H9 (cell line): ENCODE measurements at regions not wholly inside any gene's neighbourhood (a gene's known extent, or its start where the extent isn't known, plus 50 kb on each side); places are given as distances from the start of the nearest gene placed in this dataset.

Experiments used
- DNase-seq: peaks from one replicate; pipeline ENCODE4 v3.0.0-alpha.2; 2017
- H2AFZ ChIP-seq: one replicate; pipeline ENCODE4 v1.6.1; 2013; ENCODE audit warnings: mild to moderate bottlenecking, low read length, control low read depth, moderate library complexity
- H2AK5ac ChIP-seq: 2 replicates; pipeline ENCODE4 v1.6.1; 2013; ENCODE audit warnings: low read length, control low read depth, mixed read lengths; ENCODE audit not compliant: insufficient read length
- H2BK120ac ChIP-seq: one replicate; pipeline ENCODE4 v1.6.1; 2013; ENCODE audit warnings: low read depth, mild to moderate bottlenecking, low read length, control low read depth, inconsistent platforms; ENCODE audit not compliant: poor library complexity, severe bottlenecking
- H2BK12ac ChIP-seq: 2 replicates; pipeline ENCODE4 v1.6.1; 2013; ENCODE audit warnings: low read length, control low read depth, mixed read lengths, low read depth; ENCODE audit not compliant: insufficient read length
- H2BK15ac ChIP-seq: 2 replicates; pipeline ENCODE4 v1.6.1; 2013; ENCODE audit warnings: low read depth, low read length, control low read depth
- H2BK20ac ChIP-seq: one replicate; pipeline ENCODE4 v1.6.1; 2013; ENCODE audit warnings: low read depth, mild to moderate bottlenecking, low read length, control low read depth, inconsistent platforms; ENCODE audit not compliant: poor library complexity, severe bottlenecking
- H2BK5ac ChIP-seq: 2 replicates; pipeline ENCODE4 v1.6.1; 2013; ENCODE audit warnings: low read length, control low read depth, mixed read lengths; ENCODE audit not compliant: insufficient read length
- H3K14ac ChIP-seq: 2 replicates; pipeline ENCODE4 v1.6.1; 2013; ENCODE audit warnings: low read length, control low read depth; ENCODE audit not compliant: insufficient read depth
- H3K18ac ChIP-seq: 2 replicates; pipeline ENCODE4 v1.6.1; 2013; ENCODE audit warnings: low read depth, mild to moderate bottlenecking, mixed read lengths, low read length, control low read depth; ENCODE audit not compliant: insufficient read length
- H3K23ac ChIP-seq: 2 replicates; pipeline ENCODE4 v1.6.1; 2013; ENCODE audit warnings: low read length, control low read depth, mixed read lengths, low read depth; ENCODE audit not compliant: insufficient read length
- H3K23me2 ChIP-seq: 2 replicates; pipeline ENCODE4 v1.6.1; 2013; ENCODE audit warnings: low read depth, mild to moderate bottlenecking, mixed read lengths, low read length, control low read depth; ENCODE audit not compliant: insufficient read length, poor library complexity, severe bottlenecking
- H3K27ac ChIP-seq: 2 replicates; pipeline ENCODE4 v1.5.1; 2013; ENCODE audit warnings: low read length, control low read depth, mixed read lengths, low read depth; ENCODE audit not compliant: insufficient read length
- H3K27me3 ChIP-seq: 2 replicates; pipeline ENCODE4 v1.6.1; 2013; ENCODE audit warnings: low read length, control low read depth, inconsistent platforms; ENCODE audit not compliant: insufficient read depth
- H3K4ac ChIP-seq: 2 replicates; pipeline ENCODE4 v1.6.1; 2013; ENCODE audit warnings: low read depth, mild to moderate bottlenecking, control low read depth, inconsistent platforms, low read length, moderate library complexity
- H3K4me1 ChIP-seq: 2 replicates; pipeline ENCODE4 v1.6.1; 2013; ENCODE audit warnings: low read length, control low read depth, inconsistent platforms; ENCODE audit not compliant: insufficient read depth
- H3K4me2 ChIP-seq: 2 replicates; pipeline ENCODE4 v1.6.1; 2013; ENCODE audit warnings: low read length, control low read depth, mixed read lengths; ENCODE audit not compliant: insufficient read length, insufficient read depth
- H3K56ac ChIP-seq: 2 replicates; pipeline ENCODE4 v1.6.1; 2013; ENCODE audit warnings: low read depth, mild to moderate bottlenecking, mixed read lengths, low read length, control low read depth; ENCODE audit not compliant: insufficient read length
- H3K79me1 ChIP-seq: 2 replicates; pipeline ENCODE4 v1.6.1; 2013; ENCODE audit warnings: low read depth, mild to moderate bottlenecking, moderate library complexity, low read length, control low read depth, inconsistent platforms; ENCODE audit not compliant: insufficient read depth, poor library complexity, severe bottlenecking
- H3K79me2 ChIP-seq: 2 replicates; pipeline ENCODE4 v1.6.1; 2013; ENCODE audit warnings: low read length, control low read depth, inconsistent platforms; ENCODE audit not compliant: insufficient read depth
- H3K9ac ChIP-seq: 2 replicates; pipeline ENCODE4 v1.6.1; 2013; ENCODE audit warnings: low read length, control low read depth, mixed read lengths; ENCODE audit not compliant: insufficient read length; ENCODE audit errors: extremely low read depth
- H3K9me3 ChIP-seq: one replicate; pipeline ENCODE4 v1.6.1; 2013; ENCODE audit warnings: low read depth, low read length, inconsistent platforms; ENCODE audit not compliant: control insufficient read depth
- H3T11ph ChIP-seq: one replicate; pipeline ENCODE4 v1.6.1; 2013; ENCODE audit warnings: mild to moderate bottlenecking, low read length, control low read depth, inconsistent platforms
- H4K20me1 ChIP-seq: one replicate; pipeline ENCODE4 v1.6.1; 2013; ENCODE audit not compliant: control insufficient read depth, insufficient read length, insufficient read depth
- H4K5ac ChIP-seq: 2 replicates; pipeline ENCODE4 v1.6.1; 2013; ENCODE audit warnings: low read depth, mild to moderate bottlenecking, mixed read lengths, low read length, control low read depth; ENCODE audit not compliant: insufficient read length
- H4K8ac ChIP-seq: replicated peaks from 2 replicates; pipeline ENCODE4 v1.6.1; 2013; ENCODE audit warnings: low read length, control low read depth, mixed read lengths, low read depth; ENCODE audit not compliant: insufficient read length
- H4K91ac ChIP-seq: 2 replicates; pipeline ENCODE4 v1.6.1; 2013; ENCODE audit warnings: low read depth, mild to moderate bottlenecking, moderate library complexity, mixed read lengths, low read length, control low read depth; ENCODE audit not compliant: insufficient read length
- H3K27ac Mint-ChIP-seq, 3 experiments: 2 replicates in 2 of 3; 3 replicates in 1 of 3; pipeline ENCODE4 v1.8.0; 2020 to 2021; ENCODE audit warnings: mixed read lengths in 3 of 3, mild to moderate bottlenecking in 1 of 3, moderate library complexity in 1 of 3
- H3K27me3 Mint-ChIP-seq: 2 replicates; pipeline ENCODE4 v1.8.0; 2021; ENCODE audit warnings: low read depth, mild to moderate bottlenecking, moderate library complexity, mixed read lengths
- H3K36me3 Mint-ChIP-seq, 3 experiments: 2 replicates in 2 of 3; 3 replicates in 1 of 3; pipeline ENCODE4 v1.8.0; 2020 to 2021; ENCODE audit warnings: low read depth in 3 of 3, mixed read lengths in 3 of 3; ENCODE audit not compliant: insufficient read depth in 1 of 3
- H3K4me1 Mint-ChIP-seq, 2 experiments: 2 replicates each; pipeline ENCODE4 v1.8.0; 2020; ENCODE audit warnings: mixed read lengths in 2 of 2
- H3K4me3 Mint-ChIP-seq, 2 experiments: 2 replicates in 1 of 2; 3 replicates in 1 of 2; pipeline ENCODE4 v1.8.0; 2020 to 2021; ENCODE audit warnings: mild to moderate bottlenecking in 2 of 2, mixed read lengths in 2 of 2, moderate library complexity in 1 of 2
- H3K9me3 Mint-ChIP-seq, 2 experiments: 2 replicates in 1 of 2; 3 replicates in 1 of 2; pipeline ENCODE4 v1.8.0; 2020; ENCODE audit warnings: mild to moderate bottlenecking in 2 of 2, mixed read lengths in 2 of 2, moderate library complexity in 1 of 2
- CTCF ChIP-seq: fragments of 200-600 bp; sonication (generic); conservative IDR thresholded peaks from 3 replicates; pipeline ENCODE4 v1.8.0; 2021; ENCODE audit warnings: antibody characterized with exemption, mild to moderate bottlenecking
- WGBS: extraction: QIAGEN DNeasy Blood & Tissue Kit; methylation state at CpG from one replicate; pipeline ENCODE4 v1.1.7; 2013; ENCODE audit warnings: missing lambda C conversion rate, low lambda C conversion rate, mixed read lengths; ENCODE audit not compliant: insufficient read length; ENCODE audit errors: extremely low coverage; 5-methylcytosine and 5-hydroxymethylcytosine counted together

- Histone ChIP-seq H3K56ac (no peak overlapping the region), H3T11ph (no peak overlapping the region), H3K79me2 (no peaks in the 10 kb centered on the region), H3K9ac (no peak overlapping the region), H4K5ac (no peak overlapping the region), H4K8ac (no peak overlapping the region), H3K4me2 (no peak overlapping the region), H3K79me1 (no peaks in the 10 kb centered on the region), H2BK120ac (no peak overlapping the region), H3K27ac (no peak overlapping the region), H3K18ac (no peak overlapping the region), H2BK12ac (no peak overlapping the region), H2BK15ac (no peak overlapping the region), H4K91ac (no peak overlapping the region), H3K14ac (no peak overlapping the region), H2AK5ac (no peak overlapping the region), H3K23me2 (no peaks in the 10 kb centered on the region), H2BK20ac (no peak overlapping the region), H3K4ac (no peak overlapping the region), H4K20me1 (no peaks in the 10 kb centered on the region), H3K27me3 (no peaks in the 10 kb centered on the region), H3K4me1 (no peaks in the 10 kb centered on the region), H2AFZ (no peak overlapping the region), H2BK5ac (no peak overlapping the region), H3K23ac (no peak overlapping the region), H3K9me3 (no peaks in the 10 kb centered on the region)
- no peak for DNase-seq
- Mint-ChIP-seq H3K4me1 (peaks cover 8 to 11% of the 10 kb centered on the region in 2 experiments; a peak in 3 of 4 replicates), H3K27me3 (peaks cover 11% of the 10 kb centered on the region), H3K4me3 (no peak overlapping the region), H3K27ac (no peak overlapping the region), H3K36me3 (peaks cover 0 to 8% (median 2%) of the 10 kb centered on the region in 3 experiments; a peak in 1 of 7 replicates), H3K9me3 (peaks cover 6 to 10% of the 10 kb centered on the region in 2 experiments)
- no CpG with 5 or more reads among the region's 6 CpGs for WGBS
- no peak for TF ChIP-seq CTCF
These were observed 103.7 kb upstream of the KLF3 start for GRCh38 chr4:38560340-38560739.
